ENCODE measurements at regions not wholly inside any gene's neighbourhood (a gene's known extent, or its start where the extent isn't known, plus 50 kb on each side); places are given as distances from the start of the nearest gene placed in this dataset.

- TF ChIP-seq POLR2A (IDR thresholded peaks at IDR 0.05; ENCODE audit: low read depth, low read length), result no peak
- TF ChIP-seq POLR2AphosphoS5 (IDR thresholded peaks at IDR 0.05; ENCODE audit: insufficient read depth, low read depth, low read length), result no peak
These were observed 90.3 kb upstream of the SUCLG2 start for GRCh38 chr3:67744699-67745098.

Data from endothelial cell of umbilical vein (primary cell).